NCI-H2196 (cell line): ENCODE measurements at regions not wholly inside any gene's neighbourhood (a gene's known extent, or its start where the extent isn't known, plus 50 kb on each side); places are given as distances from the start of the nearest gene placed in this dataset.
"Not testable (repeated sequence)": the region's sequence is repeated elsewhere in the genome, so short reads cannot be mapped to it uniquely, and the experiment has no call there.

ENCODE experiments used
- DNase-seq: peaks from one replicate; lab custom pipeline; 2025; ENCODE audit not compliant: unreplicated experiment; lab: John Stamatoyannopoulos, UW

GRCh38 chr1:149695066-149695465 is 87.4 kb upstream of the FCGR1A start:
- not testable (repeated sequence) for DNase-seq

GRCh38 chr1:149700220-149700619 is 82.3 kb upstream of the FCGR1A start:
- DNase-seq: not testable (repeated sequence)

GRCh38 chr1:149700677-149701567 is 81.6 kb upstream of the FCGR1A start:
- not testable (repeated sequence) for DNase-seq

GRCh38 chr1:149708192-149708853 is 74.2 kb upstream of the FCGR1A start:
- DNase-seq: not testable (repeated sequence)

GRCh38 chr1:149711651-149712050 is 70.8 kb upstream of the FCGR1A start:
- not testable (repeated sequence) for DNase-seq

GRCh38 chr1:149712154-149712927 is 70.2 kb upstream of the FCGR1A start:
- DNase-seq: not testable (repeated sequence)

GRCh38 chr1:149713513-149713912 is 69.0 kb upstream of the FCGR1A start:
- DNase-seq: not testable (repeated sequence)

- DNase-seq: not testable (repeated sequence)
These were observed 68.5 kb upstream of the FCGR1A start for GRCh38 chr1:149713952-149714351.

GRCh38 chr1:149724618-149725302 is 57.7 kb upstream of the FCGR1A start:
- not testable (repeated sequence) for DNase-seq

- DNase-seq: not testable (repeated sequence)
These were observed 55.8 kb upstream of the FCGR1A start for GRCh38 chr1:149726688-149727087.

- DNase-seq: not testable (repeated sequence)
These were observed 53.9 kb upstream of the FCGR1A start for GRCh38 chr1:149728598-149728997.
